Amniotic stem cell (primary cell): ENCODE measurements at regions not wholly inside any gene's neighbourhood (a gene's known extent, or its start where the extent isn't known, plus 50 kb on each side); places are given as distances from the start of the nearest gene placed in this dataset.
"Not testable (repeated sequence)": the region's sequence is repeated elsewhere in the genome, so short reads cannot be mapped to it uniquely, and the experiment has no call there.

Experiments
- DNase-seq: peaks from one replicate; lab custom pipeline; 2025; lab: John Stamatoyannopoulos, UW

DNA sequence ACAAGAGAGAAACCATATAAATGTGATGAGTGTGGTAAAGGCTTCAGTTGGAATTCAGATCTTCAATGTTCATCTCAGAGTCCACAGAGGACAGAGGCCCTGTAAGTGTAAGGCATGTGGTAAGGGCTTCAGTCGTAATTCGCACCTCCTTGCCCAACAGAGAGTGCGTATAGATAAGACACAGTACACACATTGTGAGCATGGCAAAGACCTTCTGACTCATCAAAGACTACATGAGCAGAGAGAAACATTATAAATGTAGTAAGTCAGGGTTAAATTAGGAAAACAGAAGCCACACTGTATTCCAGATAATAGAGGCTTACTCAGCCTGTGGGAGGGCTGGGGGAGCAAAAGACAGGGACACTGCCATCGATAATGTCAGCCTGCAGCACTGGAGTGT, 98.1 kb upstream of the GPR39 start:
- DNase-seq: not testable (repeated sequence)

DNA sequence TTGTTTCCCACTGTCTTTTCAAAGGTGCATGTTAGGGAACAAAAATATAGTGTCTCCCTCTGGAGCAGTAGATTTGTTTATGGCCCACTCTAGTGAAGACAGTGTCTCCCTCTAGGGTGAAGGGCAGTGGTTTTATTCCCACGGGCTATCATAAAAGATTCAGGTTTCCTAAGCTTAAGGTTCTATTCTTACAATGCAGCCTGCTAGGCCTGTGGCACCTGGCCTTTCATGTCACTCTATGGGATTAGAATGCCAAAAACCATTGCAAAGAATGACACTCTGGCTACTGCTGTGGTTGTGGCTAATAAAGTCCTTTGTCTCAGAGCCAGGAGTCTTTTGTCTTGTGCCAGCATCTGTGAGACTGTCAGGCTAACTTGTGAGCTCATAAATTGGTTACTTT, 92.6 kb upstream of the GPR39 start:
- DNase-seq: not testable (repeated sequence)

DNA sequence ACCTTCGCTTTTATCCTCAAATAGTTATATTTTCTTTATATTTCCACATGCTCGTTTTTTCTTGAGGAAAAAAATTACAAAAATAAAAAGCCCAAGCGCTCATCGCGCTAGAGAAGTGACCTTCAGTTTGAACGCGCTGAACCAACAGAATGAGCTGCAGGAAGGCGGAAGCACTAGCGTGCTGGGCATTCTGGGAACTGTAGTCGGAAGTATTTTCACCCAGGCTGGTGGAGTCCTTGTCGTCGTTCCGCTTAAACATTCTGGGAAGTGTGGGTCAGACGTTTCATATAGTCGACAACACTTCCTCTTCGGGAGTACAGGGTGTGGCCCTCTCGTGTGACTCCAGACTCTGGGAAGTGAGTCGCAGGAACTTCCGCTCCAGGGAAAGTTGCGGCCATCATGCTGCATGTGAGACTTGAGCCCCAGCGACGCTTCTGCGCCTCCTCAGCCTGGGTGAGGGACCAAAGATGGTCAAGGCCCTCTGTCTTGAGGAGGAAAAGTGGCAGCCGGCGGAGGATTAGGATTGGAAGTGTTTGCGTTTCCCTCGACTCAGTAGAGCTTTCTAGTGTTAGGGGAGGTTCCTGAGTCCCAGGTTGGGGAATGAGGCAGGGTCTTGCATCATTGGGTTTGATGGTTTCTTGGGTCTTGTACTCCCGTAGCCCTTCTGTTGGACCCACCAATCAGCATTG, 84.1 kb upstream of the GPR39 start:
- not testable (repeated sequence) for DNase-seq

DNA sequence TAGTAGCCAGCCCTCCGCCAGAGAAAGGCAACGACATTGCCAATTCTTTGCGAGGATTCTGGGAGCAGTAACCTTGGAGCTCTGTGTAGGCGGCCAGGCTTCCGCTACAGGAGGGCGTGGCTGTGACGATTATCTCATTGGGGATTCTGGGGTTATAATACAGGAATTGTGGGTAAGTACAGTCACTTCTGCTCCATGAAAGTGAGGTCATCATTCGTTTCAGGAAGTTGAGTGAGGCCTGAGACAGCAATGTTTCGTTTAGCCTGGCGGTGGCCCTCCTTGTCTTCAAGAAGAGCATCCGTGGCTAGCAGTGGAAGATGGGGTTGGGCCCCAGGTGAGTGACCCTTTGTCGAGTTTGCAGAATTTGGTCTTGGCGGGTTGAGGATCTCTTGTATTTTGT, 79.5 kb upstream of the GPR39 start:
- not testable (repeated sequence) for DNase-seq

DNA sequence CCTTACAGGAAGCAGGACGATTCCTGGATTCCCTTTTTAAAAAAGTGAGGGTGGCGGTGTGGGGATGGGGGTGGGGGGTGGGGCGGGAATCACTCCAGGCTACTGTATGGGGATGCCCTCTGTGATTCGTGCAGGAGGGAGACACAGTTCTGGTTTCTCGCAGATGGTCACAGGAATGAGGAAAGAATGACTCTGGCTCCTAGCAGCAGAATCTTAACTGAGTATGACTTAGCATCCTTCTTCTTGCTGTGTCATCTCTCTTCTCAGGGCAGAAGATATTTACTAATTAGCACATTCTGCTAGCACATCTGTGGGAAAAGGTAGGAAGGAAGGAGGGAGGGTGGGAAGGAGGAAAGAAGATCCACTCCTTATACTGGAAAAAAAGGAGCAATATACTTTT, 78.8 kb upstream of the GPR39 start:
- not testable (repeated sequence) for DNase-seq

DNA sequence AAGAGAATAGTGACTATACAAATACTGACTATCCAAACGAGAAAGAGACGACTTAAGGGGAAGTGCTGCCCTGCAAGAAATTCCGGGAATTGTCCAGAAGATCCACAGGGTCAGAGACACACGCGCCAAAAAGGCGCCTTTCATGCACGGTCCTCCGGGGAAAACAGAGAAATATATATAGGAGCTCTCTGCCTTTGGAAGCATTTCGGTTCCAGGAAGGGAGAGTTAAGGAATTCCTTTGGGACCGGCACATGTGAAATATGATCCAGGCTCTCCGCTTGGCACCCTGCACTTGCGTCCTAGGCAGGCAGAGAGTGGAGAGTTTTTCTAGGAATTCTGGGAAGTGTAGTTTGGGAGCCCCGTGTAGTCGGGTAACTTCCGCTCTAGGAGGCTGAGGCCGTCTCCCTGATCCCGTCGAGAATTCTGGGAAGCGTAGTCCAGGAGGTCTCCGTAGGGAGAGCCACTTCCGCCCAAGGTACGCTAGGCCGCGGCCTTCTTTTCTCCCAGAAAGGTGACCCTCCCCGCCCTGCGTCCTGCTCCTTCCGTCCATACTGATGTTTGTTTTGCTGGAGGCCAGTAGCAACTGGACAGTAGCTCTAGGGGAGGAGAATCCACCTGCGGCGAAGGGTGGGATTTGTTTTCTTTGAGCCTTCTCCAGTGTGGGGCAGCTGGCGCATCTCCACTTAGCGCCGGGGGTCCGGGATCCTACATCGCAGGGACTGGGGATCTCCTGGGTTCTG, 69.4 kb upstream of the GPR39 start:
- DNase-seq: not testable (repeated sequence)

DNA sequence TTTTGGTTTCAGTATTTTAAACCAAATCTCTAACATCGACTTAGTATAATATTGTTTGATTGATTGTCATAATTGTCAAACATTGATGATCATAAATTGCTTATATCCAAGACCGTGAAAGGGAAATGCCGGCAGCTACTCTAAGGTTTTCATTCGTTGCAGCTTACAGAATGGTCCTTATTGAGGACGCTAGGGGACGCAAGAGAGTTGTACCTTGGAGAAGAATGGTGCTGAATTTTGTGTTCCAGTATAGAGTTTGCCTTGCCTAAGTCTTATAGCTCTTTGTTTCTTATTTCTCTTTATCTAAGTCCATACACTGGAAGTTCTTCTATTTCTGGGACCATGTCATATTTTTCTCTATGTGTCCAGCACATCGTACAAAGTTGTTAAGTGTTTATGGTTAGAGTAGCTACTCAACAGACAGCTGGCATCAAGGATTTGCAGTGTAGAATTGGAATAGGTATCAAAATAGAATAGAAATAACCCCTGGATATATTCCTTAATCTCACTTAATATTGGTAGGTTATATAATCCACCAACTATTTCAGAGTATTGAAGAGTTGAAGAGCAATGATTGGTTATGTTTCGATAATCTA, 67.4 kb upstream of the GPR39 start:
- peak; percentile 38 for DNase-seq

DNA sequence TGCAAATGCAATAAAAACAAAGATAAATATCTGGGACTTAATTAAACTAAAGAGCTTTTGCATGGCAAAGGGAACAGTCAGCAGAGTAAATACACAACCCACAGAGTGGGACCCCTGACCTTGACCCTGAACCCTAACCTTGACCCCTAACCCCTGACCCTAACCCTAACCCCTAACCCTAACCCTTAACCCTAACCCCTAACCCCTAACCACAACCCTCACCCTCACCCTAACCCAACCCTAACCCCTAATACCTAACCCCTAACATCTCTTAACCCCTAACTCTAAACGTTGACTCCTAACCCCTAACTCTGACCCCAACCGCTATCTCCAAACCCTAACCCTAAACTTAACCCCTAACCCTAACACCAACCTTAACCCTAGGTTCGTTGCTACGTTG, 64.9 kb upstream of the GPR39 start:
- DNase-seq: not testable (repeated sequence)

DNA sequence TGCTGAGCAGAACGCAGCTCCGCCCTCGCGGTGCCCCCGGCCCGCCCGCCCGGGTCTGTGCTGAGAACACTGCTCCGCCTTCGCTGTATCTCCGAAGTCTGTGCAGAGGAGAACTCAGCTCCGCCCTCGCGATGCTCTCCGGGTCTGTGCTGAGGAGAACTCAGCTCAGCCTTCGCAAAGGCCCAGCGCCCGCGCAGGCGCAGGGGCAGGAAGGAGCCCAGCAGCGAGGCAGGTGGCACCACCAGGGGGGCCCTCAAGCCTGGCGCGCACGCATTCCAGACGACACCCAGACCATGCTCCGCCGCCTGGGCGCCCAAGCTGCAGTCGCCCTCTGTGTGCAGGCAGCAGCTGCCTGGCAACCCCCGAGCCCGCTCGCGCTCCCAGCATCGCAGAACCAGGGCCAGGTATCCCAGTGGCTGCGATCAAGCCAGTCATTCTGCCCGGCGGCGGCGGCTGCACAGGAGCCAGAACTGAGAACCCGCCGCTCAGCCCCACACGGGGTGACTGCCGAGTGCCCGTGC, 64.1 kb upstream of the GPR39 start:
- not testable (repeated sequence) for DNase-seq

DNA sequence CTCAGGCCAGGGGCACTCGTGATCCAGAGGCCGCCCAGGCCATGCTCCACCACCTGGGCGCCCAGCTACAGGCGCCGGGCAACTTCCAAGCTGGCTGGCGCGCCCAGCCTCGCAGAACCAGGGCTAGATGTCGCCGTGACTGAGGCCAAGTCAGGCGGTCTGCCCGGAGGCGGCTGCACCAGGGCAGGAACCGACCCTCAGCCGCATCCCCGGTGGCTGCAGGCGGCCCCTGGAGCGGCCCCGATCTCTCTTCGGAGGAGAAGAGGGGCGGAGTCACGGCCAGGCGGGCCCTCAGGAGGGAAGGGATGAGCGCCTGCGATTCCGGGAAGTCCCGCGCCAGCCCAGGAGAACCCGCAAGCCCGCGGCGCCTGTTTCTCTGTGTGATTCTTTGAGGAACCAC, 63.2 kb upstream of the GPR39 start:
- not testable (repeated sequence) for DNase-seq

DNA sequence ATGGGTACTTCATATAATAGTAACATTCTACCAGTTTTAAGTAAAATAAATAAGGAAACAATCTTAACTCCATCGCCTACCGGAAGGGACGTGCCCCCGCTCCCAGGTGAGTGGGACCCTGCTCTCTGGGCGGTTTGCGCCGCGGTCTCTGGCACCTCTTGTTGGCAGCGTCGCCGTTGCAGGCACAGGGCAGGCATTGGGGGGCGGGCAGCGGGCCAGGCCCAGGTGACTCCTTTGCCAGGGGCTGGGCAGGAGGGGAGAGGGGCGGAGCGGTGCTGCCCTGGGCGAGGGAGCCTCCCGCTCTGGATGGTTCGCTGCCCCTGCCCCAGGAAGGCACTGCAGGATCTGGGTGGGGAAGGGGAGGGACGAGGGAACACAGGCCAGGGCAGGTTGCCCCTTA, 55.6 kb upstream of the GPR39 start:
- DNase-seq: not testable (repeated sequence)

DNA sequence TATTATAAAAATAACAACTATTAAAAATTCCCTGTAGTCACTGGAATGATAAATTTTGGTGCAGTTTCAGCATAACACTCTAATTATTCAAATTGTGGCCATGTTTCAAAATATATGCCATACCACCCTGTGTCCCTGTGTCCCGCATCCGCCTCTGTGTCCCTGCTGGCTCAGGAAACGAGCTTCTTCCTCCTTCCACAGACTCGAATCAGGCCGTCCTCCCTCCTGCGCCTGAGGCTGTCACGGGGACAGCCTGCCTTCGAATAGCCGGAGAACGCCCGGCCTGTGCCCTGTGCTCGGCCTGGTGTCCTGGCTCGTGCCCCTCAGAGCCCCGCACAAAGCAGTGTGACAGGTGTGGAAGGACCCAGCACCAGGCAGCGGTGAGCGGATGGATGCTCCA, 55.1 kb upstream of the GPR39 start:
- DNase-seq: not testable (repeated sequence)

DNA sequence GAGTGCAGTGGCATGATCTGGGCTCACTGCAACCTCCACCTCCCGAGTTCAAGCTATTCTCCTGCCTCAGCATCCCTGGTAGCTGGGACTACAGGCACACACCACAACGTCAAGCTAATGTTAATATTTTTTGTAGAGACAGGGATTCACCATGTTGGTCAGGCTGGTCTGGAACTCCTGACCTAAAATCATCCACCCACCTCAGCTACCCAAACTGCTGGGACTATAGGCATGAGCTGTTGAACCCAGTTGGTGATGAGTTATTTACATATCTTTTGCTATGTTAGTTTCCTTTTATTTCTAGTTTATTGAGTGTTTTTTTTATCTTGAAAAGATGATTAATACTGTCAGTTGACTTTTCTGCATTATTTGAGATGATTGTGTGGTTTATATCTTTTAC, 53.3 kb upstream of the GPR39 start:
- not testable (repeated sequence) for DNase-seq

DNA sequence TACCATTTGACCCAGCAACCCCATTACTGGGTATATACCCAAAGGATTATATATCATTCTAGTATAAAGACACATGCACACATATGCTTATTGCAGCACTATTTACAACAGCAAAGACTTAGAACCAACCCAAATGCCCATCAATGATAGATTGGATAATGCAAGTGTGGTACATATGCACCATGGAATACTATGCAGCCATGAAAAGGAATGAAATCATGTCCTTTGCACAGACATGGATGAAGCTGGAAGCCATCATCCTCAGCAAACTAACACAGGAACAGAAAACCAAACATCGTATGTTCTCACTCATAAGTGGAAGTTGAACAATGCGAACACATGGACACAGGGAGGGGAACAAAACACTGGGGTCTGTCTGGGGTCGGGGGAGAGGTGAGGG, 50.6 kb upstream of the GPR39 start:
- not testable (repeated sequence) for DNase-seq

DNA sequence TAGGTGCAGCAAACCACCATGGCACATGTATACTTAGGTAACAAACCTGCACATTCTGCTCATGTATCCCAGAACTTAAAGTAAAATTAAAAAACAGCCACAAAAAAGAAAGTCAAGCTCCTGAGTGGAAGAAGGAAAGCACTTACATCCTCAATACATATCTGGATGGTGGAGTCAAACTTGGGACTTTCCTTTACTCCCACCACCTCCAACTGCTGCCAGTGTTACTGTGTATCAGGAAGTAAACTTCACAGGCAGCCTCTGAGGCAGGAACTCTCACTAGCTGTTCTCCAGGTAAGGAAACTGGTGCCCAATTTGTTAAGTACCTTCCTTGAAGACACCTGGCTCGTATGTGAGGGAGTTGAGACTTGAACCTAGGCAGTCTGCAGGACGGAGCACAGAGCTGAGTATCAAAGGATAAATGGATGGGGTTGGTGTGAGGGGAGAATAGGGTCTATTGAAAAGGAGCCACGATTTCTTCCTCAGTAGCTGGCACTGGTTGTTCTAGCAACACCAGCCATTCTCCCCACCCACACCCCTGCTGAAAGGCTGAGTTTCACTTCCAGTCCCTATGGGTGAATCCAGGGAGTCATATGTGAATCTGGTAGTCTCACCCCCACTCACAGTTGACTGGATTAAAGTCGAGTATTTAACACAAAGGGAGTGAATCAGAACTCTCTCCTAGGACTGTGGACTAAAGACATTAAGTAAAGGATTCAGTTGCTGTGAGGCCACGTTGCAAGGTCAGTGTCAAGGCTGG, 50.0 kb upstream of the GPR39 start:
- DNase-seq: no peak
